Uterus (tissue), 3 donors: ENCODE measurements at regions not wholly inside any gene's neighbourhood (a gene's known extent, or its start where the extent isn't known, plus 50 kb on each side); places are given as distances from the start of the nearest gene placed in this dataset. TPM values are rescaled to one million over a fixed set of nuclear protein-coding genes. Genes with fewer than 3 reads are reported as not detected.

Experiments
- DNase-seq, 2 donors: peaks; one replicate each; pipeline ENCODE4 v3.0.0-alpha.2; 2019 to 2020
- H3K27ac ChIP-seq, 2 donors: fragments of 200-600 bp; sonication (generic); 1 replicate in 1 of 2; 2 replicates in 1 of 2; pipeline ENCODE4 v1.5.1; 2016 to 2018
- H3K27me3 ChIP-seq, 2 donors: fragments of 200-600 bp; sonication (generic); one replicate each; pipeline ENCODE4 v1.5.1; 2018 to 2019; ENCODE audit warnings: control low read depth in 1 of 2
- H3K36me3 ChIP-seq, 2 donors: fragments of 200-600 bp; sonication (generic); one replicate each; pipeline ENCODE4 v1.5.1; 2019; ENCODE audit warnings: control low read depth in 1 of 2
- H3K4me1 ChIP-seq, 2 donors: fragments of 200-600 bp; sonication (generic); one replicate each; pipeline ENCODE4 v1.5.1; 2018 to 2019; ENCODE audit warnings: control low read depth in 1 of 2
- H3K4me3 ChIP-seq, 2 donors: fragments of 200-600 bp; sonication (generic); 1 replicate in 1 of 2; 2 replicates in 1 of 2; pipeline ENCODE4 v1.5.1; 2018 to 2019; ENCODE audit warnings: mild to moderate bottlenecking in 1 of 2
- H3K9me3 ChIP-seq, 2 donors: fragments of 200-600 bp; sonication (generic); one replicate each; pipeline ENCODE4 v1.5.1; 2019; ENCODE audit warnings: control low read depth in 1 of 2
- CTCF ChIP-seq, 4 experiments: fragments of 200-600 bp in 2 of 4; fragments of 450-650 bp in 2 of 4; sonication (generic) in 2 of 4; IDR thresholded peaks; one replicate each; pipeline ENCODE4 v1.5.1; 2016 to 2019; ENCODE audit warnings: antibody characterized with exemption in 4 of 4, mild to moderate bottlenecking in 2 of 4, moderate library complexity in 1 of 4
- POLR2A ChIP-seq, 2 donors: fragments of 450-650 bp; IDR thresholded peaks; one replicate each; pipeline ENCODE4 v1.6.1; 2016; ENCODE audit warnings: antibody characterized with exemption in 2 of 2, mild to moderate bottlenecking in 1 of 2, moderate library complexity in 1 of 2
- intact Hi-C: fragments of 100-400 bp; cut with DNase I; formaldehyde crosslinking; loops from one replicate; pipeline ENCODE4 v1.15.1; 2023; ENCODE audit warnings: low total_unique reads
- small RNA-seq: library from RNA; depleted of rRNA; stranded (forward); fragments of <200 nt; gene quantifications from one replicate; pipeline ENCODE3, GENCODE V24; 2016
- donor health status: DM: yes; HTN: yes; CAD: no.

GRCh38 chr5:37892586-37892985, 52.7 kb upstream of the GDNF start:
- DNase-seq = no peak
- no peaks in the 10 kb centered on the region for H3K36me3 ChIP-seq
- intact Hi-C loops = no loop called here

DNA sequence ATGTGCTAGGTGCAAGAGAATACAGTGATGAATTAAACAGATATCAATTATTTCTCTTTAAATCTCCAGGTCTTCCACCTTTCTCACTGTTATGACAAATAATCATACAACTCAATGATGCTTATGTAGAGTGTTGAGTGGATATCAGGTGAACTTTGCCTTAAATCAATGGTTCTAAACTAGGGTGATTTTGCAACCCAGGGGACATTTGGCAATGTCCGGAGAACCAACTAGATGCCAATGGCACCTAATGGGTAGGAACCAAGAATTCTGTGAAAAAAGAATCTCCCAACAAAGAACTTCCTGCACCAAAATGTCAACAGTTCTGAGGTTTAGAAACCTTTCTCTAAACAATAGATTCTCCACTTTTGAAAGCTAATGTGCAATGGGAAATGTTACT, 52.0 kb upstream of the GDNF start:
- TF ChIP-seq POLR2A (IDR thresholded peaks at IDR 0.05) = no peak
- TF ChIP-seq CTCF (IDR thresholded peaks at IDR 0.05) = no peak
- Histone ChIP-seq H3K9me3 (no peaks in the 10 kb centered on the region), H3K27me3 (no peaks in the 10 kb centered on the region), H3K27ac (no peak overlapping the region), H3K4me1 (no peaks in the 10 kb centered on the region), H3K4me3 (no peak overlapping the region), H3K36me3 (no peaks in the 10 kb centered on the region)
- no peak for DNase-seq
- intact Hi-C loops = no loop called here

More at GRCh38 chr5:37892586-37892985, 52.7 kb upstream of the GDNF start:
- TF ChIP-seq POLR2A (IDR thresholded peaks at IDR 0.05) = no peak
- TF ChIP-seq CTCF (IDR thresholded peaks at IDR 0.05) = no peak
- H3K27me3 ChIP-seq = no peaks in the 10 kb centered on the region
- H3K4me1 ChIP-seq = no peaks in the 10 kb centered on the region
- H3K4me3 ChIP-seq = no peak overlapping the region
- no peak overlapping the region for H3K27ac ChIP-seq
- H3K9me3 ChIP-seq = no peaks in the 10 kb centered on the region

DNA sequence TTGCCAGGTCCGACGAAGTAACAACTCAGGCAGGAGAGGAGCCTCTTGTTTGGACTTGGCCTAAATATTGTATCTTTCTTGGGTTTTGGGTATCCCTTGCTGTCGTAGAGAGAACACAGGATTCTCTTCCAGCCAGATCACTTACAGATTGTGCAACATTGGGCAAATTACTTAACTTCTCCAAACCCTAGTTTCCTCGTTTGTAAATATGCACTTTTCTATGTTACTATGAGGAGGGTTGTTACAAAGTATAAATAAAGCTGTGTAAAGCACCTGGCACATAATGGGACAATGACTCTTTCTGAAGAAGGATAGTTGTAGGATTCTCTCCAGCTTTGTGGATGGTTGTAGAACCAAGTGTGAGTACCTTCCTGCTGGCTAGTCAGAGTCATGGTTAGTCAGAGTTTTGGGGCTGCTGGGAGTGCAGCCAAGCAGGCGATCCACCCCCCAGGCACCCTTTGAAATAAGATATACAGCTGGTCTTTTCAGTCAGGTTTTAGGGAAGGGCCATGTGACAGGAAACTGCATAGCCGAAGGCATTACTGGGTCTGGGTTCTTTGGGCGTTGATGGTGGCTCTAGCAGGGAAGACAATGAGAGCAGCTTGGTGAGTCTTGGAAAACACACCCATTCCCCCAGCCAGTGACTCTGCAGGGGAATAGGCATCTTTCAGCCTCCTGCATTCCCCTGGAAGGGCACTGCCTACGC, 49.9 kb upstream of the GDNF start:
- Histone ChIP-seq H3K27ac (no peak overlapping the region), H3K36me3 (no peaks in the 10 kb centered on the region), H3K4me3 (no peak overlapping the region), H3K27me3 (no peaks in the 10 kb centered on the region), H3K9me3 (no peaks in the 10 kb centered on the region), H3K4me1 (no peaks in the 10 kb centered on the region)
- DNase-seq = no peak
- TF ChIP-seq CTCF (IDR thresholded peaks at IDR 0.05) (no peak), POLR2A (IDR thresholded peaks at IDR 0.05) (no peak)
- intact Hi-C loops = no loop called here

Small RNA genes in the stretch of these regions (small RNA-seq; reads per million reads assigned to genes)
- not detected for gene LINC02110
